NCI-H460 (cell line): ENCODE measurements at regions not wholly inside any gene's neighbourhood (a gene's known extent, or its start where the extent isn't known, plus 50 kb on each side); places are given as distances from the start of the nearest gene placed in this dataset.

Source experiments
- DNase-seq: peaks from one replicate; pipeline ENCODE4 v3.0.0-alpha.2; 2016; ENCODE audit warnings: low read depth; ENCODE audit errors: extremely low read depth

- no peak for DNase-seq
Observed at GRCh38 chr7:130908345-130909160, 174.5 kb upstream of the KLF14 start.

GRCh38 chr7:130909161-130909836, 175.3 kb upstream of the KLF14 start:
- no peak for DNase-seq

DNA sequence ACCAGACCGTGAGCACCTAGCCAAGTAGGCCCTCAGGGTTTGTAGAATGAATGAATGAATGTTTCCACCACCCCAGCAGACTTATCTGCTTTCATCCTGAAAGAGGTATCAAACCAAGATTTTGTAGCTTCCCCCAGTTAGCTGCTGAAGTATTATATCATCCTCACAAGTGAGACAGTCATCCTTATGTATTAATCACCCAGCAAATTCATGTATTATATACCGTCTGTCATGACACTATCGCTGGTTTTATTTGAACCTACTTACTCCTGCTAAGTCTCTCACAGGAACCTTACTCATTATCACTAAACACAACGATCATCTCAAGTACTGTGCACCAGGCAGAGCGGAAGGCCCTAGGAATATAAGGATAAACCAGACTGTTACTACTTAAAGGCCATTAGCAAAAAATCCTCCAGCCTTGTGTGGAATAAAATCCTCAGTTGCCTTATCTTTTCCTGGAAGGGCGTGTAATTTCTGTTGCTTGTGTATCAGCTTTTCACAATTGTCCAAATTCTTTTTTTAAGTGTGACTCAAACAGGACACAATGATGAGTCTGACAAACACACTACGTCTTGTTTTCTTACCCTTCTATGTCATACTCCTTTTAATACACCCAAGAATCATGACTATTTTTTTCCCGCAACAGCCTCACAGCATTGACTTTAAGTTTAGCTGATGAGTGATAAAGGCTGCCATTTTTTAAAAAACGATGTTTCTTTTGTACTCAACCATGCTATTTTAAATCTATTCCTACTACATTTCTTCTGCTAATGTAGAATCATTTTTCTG, 176.1 kb upstream of the KLF14 start:
- no peak for DNase-seq

GRCh38 chr7:130910949-130911944, 177.2 kb upstream of the KLF14 start:
- no peak for DNase-seq

DNA sequence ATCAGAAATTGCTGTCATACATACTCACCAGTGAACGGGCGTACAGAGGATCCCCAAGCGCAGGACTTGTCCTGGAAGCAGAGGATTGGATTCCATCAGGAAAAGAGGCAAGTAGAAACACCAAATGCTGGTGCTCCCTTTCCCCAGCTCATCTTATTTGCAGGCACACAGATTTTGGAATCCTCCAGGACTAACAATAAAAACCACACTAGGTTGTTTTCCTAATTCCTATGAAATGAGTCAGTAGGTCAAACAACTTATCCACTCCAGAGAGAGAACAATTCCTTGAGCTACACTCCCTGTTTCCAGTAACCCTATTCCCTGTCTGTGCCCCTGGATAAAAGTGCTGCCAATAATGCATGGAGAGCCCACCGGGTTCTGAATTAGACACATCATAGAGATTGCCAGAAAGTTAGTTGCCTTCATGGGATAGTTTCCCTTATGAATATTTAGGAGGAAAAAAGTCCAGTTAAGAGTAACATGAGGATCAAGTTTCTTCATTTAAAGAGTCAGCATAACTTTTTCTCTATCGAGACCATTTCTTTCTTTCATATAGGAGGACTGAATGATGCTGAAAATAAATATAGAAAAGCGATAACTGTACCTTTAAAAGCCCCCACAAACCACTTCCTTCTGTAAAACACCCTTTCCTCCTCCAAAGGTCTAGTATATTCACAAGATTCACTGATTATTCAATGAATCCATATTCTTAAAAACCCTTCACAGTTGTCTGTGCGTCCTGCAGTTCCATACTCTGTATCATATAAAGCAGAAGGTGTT, 178.3 kb upstream of the KLF14 start:
- DNase-seq, result no peak

DNA sequence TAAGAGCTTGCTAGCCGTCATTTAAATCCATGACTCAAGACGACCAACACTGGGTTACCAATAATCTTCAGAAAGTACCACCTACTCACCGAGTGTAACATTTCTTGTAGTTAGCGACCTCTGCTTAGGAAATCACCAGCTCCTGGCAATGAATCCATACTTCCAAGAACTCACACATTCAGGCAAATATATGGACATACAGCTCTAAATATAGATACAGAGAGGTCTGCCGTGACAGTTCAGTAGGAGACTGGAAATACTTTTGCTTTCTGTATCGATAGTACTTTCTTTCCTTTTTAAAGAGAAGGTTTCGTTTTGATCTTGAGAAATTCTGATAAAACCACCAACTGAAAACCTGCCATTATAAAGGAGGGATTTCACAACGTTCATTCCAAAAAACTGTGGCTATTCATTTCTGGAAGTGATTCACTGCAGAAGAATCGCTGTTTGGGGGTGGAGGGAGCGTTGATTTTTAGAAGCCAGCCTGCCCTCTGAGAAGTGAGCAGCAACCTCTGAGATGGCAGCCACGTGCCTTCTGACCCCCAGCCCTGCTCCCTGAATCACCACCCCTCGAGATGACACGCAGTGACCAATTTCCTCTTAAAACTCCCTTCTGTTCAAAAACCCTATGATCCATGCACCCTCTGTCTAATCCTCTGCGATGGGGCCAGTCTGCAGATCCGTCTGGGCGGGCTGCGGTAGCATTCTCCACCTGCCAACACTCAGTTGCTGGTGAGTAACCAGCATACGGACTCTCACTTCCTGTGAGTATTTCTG, 179.0 kb upstream of the KLF14 start:
- DNase-seq, result peak; percentile 93

GRCh38 chr7:130913639-130914553, 179.9 kb upstream of the KLF14 start:
- no peak for DNase-seq

GRCh38 chr7:130914554-130915294, 180.7 kb upstream of the KLF14 start:
- no peak for DNase-seq

GRCh38 chr7:130917669-130918128, 183.7 kb upstream of the KLF14 start:
- no peak for DNase-seq

GRCh38 chr7:130918129-130919052, 184.4 kb upstream of the KLF14 start:
- DNase-seq, result no peak

DNA sequence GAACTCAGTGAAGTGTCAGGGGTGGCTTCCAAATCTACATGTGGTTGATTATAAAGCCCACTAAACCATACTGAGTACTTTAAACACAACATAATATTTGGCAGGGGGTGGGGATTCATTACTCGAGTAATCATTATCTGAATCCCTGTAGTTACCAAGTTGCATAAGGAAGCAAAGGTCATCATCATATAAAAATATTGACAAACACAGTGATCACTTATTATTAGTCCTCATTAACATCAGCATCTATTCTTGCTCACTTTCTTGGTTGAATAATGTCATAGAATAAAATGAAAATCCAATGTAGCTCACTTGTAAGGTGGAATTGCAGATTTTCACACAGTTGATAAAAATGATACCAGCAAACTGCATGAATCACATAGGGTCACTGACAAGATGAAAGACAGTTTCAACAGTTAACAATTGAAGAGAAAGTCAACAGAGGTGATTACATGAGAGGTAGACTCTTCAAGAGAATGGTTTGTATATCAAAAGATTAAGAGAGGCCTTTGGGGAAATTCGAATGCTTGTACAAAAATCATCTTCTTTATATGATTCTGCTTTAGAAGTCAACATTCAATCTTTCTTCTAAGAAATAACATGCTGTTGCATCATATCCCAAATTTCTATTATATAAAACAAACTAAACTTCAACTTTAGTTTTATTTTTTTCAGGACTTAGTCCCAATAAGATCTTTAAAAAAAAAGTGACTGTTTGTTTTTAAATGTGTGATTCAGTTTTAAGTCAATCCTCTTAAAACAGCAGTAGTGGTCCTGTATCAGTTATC, 185.5 kb upstream of the KLF14 start:
- no peak for DNase-seq

- DNase-seq, result no peak
Observed at GRCh38 chr7:130920122-130920521, 186.1 kb upstream of the KLF14 start.

GRCh38 chr7:130921391-130922180, 187.6 kb upstream of the KLF14 start:
- DNase-seq, result no peak
